Femur (tissue), 1 donor: ENCODE measurements at regions not wholly inside any gene's neighbourhood (a gene's known extent, or its start where the extent isn't known, plus 50 kb on each side); places are given as distances from the start of the nearest gene placed in this dataset.

ENCODE experiments used
- DNase-seq: peaks from one replicate; pipeline ENCODE4 v3.0.0-alpha.2; 2017

- no peak for DNase-seq
These were observed 191.3 kb downstream of the MID1IP1 start for GRCh38 chrX:38992441-38993096.

- no peak for DNase-seq
These were observed 192.2 kb downstream of the MID1IP1 start for GRCh38 chrX:38993500-38993899.

DNA sequence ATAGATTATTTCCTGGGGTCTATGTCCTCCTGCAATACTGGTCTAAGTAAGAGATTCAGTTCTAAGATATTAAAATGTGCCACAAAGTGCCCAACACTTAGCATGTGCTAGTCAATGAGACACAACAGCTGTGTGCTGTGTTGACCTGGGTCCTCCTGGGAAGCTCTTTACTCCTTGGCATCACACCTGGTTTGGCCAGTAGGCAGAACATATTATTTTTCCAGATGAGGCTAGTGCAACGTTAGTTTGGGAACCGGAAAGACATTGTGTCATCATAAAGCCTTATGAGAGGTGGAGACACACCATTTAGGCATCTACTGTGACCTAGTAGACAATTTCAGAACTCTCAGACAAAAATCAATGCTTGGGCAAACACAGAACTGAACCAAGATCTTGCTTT lies 197.8 kb downstream of the MID1IP1 start:
- no peak for DNase-seq

DNA sequence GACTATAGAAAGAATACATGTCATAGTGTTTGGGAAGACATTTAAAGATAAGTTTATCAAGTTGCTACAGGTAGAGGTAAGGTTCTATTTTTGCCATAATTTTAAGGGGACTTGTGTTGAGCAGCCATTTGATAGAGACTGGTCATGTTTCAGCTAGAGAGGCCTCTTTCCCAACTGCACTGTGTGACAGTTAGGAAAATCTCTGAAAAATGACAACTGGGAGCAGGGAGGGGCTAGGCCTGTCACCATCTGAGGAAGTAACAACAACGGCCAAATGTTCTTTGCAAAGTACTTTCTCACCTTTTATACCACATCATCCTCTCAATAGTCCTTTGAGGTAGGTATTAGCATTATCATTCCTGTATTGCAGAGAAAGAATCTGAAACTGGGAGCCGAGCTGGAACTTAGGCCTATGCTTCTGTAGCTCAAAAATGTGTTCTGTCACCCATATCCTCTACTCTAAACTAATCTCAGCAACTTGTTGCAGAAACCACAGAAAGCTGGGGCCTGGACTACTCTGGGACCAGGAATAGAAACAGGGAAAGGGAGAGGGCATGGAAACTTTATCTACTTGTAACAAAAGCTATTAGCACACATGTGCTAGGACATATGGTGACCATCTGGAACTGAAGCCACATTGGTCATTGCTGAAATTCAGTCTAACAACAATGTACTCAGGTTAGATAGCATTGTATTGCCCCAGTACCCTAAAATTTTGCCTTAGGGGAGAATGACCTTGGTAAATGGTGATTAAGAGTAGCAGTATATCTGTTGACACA lies 198.9 kb downstream of the MID1IP1 start:
- no peak for DNase-seq

DNA sequence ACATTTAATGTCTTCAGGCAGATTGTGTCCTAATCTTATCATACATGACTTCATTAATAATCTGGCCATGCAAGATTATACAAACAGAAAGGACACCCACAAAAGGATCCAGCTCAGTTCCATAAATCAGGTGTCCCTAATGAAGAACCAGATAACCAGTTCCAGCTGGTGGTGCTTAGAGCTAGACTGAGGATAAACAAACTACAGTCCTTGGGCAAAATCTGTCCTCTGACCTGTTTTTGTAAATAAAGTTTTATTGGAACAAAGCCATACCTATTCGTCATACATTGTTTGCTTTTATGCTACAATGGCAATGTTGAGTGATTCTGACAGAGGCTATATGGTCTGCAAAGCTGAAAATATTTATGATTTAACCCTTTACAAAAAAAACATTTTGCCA lies 199.5 kb downstream of the MID1IP1 start:
- DNase-seq, result no peak

GRCh38 chrX:39002466-39002865 lies 201.2 kb downstream of the MID1IP1 start:
- DNase-seq, result no peak

- DNase-seq, result no peak
These were observed 207.3 kb downstream of the MID1IP1 start for GRCh38 chrX:39008549-39008948.

DNA sequence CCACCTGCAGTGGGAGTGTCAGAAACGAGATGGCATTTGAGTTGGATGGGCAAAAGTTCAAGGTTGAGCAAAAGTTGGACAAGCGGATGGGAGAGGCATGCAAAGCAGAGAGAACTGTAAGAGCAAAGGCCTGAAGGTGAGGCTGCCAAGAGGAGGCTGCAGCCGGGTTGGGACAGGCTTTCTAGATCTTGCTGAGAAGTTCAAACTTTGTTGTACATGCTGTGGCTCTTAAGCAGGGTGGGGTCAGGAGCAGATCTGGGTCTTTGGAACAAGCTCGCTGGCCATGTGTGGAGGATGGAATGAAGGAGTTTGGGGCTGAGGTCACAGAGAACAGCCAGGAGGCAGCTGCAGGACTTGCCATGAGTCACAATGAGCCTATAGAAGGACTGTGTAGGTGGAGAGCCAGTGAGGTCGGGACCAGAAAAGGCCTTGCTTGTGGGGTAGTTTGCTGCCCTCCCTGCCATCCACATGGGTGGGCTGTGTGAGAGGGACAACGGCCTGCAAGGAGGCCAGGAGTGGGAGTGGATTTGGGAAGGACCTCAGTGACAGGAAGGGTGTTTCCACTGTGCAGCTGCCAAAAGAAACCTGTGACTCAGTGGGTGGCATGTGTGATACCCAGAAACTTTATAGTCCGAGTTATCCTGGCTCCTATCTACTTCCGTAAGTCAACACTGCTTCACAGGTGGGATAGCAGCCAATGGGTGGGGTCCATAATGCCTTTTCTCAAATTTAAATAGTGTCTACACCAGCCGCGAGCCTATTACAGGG lies 210.4 kb downstream of the MID1IP1 start:
- DNase-seq, result no peak

GRCh38 chrX:39012621-39013111 lies 211.4 kb downstream of the MID1IP1 start:
- no peak for DNase-seq

DNA sequence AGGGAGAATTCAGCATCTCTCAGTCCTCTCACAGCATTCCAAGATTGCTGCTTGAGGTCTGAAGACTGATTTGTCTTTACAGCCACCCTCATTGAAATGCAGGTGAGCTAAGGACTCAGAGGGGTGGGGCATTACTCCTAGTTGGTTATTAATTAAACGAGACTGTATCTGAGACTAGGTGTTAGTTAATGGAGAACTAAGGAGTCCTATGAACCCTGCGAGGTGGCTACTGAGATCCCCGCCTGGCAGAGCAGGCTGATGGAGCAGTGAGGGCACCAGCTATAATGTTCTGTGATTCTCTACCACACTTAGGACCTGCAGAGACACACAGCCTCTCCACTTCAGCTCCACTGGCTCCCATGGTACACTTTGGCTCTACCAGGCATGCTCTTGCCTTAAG lies 215.3 kb downstream of the MID1IP1 start:
- DNase-seq, result no peak

- DNase-seq, result no peak
These were observed 215.8 kb downstream of the MID1IP1 start for GRCh38 chrX:39017077-39017476.

DNA sequence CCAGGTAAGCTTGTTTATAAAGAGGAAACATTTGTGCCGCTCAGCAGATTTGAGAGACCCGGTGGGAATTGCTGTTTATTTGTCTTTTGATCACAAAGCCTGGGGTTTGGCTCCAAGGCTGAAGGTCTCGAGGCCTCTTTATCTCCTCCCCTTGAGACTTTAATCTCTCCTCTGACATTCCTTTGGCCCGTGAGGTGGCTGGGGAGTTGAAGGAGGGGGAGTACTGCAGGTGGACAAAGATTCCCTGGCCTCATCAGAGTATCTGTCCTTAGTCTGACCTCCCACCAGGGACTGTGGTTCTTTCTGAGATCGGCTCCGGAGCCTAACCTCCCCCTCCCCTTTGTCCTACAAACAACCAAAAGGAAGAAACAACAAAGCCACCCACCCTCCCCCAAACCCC lies 216.5 kb downstream of the MID1IP1 start:
- DNase-seq, result no peak

- DNase-seq, result no peak
These were observed 217.3 kb downstream of the MID1IP1 start for GRCh38 chrX:39018541-39018940.

DNA sequence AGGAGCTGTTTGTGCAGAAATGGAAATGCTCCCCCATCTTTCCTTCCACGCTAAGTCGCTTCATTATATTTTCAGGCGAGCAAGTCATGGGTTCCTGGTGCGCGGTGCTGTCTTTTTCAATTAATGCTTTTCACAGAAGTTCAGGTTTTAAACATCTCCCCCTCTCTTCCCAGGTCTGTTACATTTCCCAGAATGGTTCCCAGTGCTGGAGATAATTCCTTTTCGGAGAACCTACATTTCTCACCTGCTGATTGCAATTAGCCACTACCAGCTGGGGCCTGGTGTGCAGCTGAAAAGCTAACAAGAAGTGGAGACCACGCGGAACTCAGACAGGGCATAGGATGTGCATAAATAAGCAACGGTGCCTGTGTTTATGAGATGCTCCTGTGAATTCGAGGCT lies 217.8 kb downstream of the MID1IP1 start:
- no peak for DNase-seq

DNA sequence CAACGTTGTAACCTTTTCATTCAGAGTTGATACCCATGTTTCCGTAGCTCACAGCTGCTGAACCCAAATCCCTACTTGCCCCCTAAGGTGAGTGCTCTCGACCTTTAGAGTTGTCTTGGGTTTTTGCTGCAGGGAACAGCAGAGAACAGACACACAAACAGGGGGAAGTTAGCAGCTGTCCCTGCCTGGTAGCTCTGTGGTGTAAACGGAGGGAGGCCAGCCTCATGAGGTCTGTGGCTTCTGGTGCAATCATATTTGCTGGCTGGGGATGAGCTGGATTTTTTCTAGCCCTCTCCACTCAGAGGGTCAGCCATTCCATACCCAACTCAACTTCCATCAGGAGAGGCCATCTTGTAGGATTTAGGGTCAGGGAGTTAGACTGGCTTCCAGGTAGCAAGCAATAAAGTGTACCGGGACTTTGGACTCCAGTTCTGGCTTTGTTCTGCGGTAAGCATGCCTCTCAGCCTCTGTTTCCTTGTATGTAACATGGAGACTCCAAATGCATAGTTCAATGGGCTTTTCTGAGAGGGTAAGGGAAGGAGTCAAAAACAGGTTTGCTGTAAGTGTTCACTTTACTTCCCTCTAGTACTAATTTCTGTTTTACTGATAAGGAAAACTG lies 218.9 kb downstream of the MID1IP1 start:
- no peak for DNase-seq

DNA sequence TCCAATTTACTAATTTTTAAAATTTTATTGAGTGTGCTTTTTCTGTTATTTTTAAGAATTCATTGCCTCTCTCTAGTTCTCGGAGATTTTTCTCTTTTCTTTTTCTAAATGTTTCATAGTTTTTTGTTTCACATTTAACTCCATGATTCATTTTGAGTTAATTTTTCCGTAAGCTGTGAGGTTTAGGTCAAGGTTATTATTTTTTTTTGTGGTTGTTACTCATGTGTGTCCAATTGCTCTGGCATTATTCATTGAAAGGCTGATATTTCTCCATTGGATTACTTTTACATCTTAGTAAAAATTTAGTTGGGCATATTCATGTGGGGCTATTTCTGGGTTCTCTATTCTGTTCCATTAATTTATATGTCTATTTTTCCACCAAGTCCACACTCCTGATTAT lies 220.8 kb downstream of the MID1IP1 start:
- DNase-seq, result no peak

DNA sequence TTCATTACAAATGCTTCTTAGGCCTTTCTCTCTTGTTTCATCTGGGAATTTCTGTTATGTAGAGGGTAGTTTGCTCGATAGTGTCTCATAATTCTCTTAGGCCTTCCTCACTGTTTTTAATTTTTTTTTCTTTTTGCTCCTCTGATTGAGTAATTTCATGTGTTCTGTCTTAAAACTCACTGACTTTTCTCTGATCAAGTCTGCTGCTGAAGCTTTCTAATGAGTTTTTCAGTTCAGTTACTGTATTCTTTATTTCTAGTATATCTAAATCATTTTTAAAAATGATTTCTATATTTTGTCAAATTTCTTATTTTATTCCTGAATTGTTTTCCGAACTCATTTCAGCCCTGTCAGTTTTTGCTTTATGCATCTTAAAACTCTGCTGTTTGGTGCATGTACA lies 228.0 kb downstream of the MID1IP1 start:
- DNase-seq, result no peak

- no peak for DNase-seq
These were observed 229.4 kb downstream of the MID1IP1 start for GRCh38 chrX:39030636-39031035.

GRCh38 chrX:39039890-39040289 lies 238.6 kb downstream of the MID1IP1 start:
- no peak for DNase-seq

- no peak for DNase-seq
These were observed 242.7 kb downstream of the MID1IP1 start for GRCh38 chrX:39043838-39044550.

DNA sequence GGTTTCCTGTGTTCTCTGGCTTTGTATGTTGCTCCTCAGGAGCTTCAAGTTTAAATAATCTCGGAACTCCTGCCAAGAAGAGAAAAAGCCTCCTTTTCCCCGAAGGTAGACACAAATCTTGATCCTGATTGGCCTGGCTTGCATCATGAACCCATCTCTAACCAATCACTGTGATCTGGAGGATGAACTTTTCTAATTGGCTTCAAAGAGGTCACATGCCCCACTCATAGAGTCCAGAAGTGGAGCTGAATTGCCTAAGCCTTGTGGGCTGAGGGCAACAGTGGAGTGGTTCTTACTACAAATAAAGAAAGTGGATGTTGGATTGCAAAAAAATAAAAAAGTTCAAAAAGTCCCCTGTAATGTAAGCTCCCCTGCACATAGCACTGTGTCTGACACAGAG lies 245.9 kb downstream of the MID1IP1 start:
- DNase-seq, result no peak

DNA sequence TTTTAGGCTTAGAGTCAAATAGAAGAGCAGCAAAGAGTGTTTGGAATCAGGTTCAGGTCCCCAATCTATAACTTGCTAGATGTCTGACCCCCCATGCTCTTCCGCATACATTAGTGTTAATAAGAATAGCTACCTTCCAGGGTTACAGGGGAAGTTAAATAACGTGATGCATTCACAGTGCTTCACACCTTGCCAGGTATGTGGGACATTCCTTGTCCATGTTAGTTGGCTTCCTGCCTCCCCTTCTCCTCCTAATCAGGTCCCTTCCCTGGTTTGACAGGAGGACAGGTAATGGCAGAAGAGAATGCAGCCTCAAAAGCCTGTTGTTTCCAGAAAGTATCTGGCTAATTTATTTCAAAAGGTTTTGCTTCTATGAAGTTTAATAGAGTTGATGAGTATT lies 248.7 kb downstream of the MID1IP1 start:
- no peak for DNase-seq

DNA sequence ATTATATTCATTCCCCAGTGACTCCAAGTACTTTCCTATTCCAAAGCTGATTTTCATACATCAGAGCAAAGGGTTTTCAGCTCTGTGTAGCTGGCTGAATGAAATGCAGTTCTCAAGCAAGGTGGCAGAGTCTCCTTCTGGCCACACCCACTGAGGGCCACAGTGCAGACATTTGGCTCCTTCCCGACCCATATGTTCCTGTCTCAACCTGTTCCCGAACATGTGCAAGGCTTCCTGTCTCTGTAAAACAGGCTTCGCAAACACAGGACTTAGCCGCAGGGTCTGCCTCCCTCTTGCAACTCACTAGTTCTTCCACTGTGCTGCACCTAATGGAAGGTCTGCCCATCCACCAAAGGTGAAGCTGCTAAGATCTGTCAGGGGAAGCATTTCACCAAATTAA lies 249.2 kb downstream of the MID1IP1 start:
- DNase-seq, result no peak
